Fibroblast of villous mesenchyme (primary cell): ENCODE measurements at regions not wholly inside any gene's neighbourhood (a gene's known extent, or its start where the extent isn't known, plus 50 kb on each side); places are given as distances from the start of the nearest gene placed in this dataset.
"Not testable (repeated sequence)": the region's sequence is repeated elsewhere in the genome, so short reads cannot be mapped to it uniquely, and the experiment has no call there.

ENCODE experiments used
- DNase-seq: peaks from one replicate; pipeline ENCODE4 v3.0.0-alpha.2; 2010; ENCODE audit warnings: low read depth
- H3K4me3 ChIP-seq: 2 replicates; pipeline ENCODE4 v1.5.1; 2011; ENCODE audit warnings: low read depth, mild to moderate bottlenecking, low read length
- TF ChIP-seq, protein P1 (sequence below): IDR thresholded peaks from 2 replicates; pipeline ENCODE4 v1.5.1; 2012; ENCODE audit warnings: low read depth, mild to moderate bottlenecking, low read length; ENCODE audit not compliant: insufficient read depth

DNA sequence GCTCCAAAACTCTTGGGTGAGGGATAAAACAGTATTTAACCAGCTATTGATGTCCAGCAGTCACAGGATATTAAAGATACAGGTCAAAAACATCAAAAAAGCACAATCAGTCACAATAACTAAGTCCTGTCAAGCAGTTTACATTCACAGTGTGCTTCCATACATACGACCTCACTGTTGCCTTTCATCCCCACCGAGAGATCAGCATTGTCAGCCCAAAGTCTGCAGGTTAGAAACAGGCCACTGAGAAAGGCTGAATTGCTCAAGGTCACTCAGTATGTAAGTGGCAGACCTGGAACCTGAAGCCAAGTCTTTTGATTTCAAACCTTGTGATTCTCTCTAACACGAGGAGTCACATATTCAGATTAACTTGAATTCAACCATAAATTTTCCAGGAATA lies 124.9 kb downstream of the GXYLT1 start:
- TF ChIP-seq, protein P1, sequence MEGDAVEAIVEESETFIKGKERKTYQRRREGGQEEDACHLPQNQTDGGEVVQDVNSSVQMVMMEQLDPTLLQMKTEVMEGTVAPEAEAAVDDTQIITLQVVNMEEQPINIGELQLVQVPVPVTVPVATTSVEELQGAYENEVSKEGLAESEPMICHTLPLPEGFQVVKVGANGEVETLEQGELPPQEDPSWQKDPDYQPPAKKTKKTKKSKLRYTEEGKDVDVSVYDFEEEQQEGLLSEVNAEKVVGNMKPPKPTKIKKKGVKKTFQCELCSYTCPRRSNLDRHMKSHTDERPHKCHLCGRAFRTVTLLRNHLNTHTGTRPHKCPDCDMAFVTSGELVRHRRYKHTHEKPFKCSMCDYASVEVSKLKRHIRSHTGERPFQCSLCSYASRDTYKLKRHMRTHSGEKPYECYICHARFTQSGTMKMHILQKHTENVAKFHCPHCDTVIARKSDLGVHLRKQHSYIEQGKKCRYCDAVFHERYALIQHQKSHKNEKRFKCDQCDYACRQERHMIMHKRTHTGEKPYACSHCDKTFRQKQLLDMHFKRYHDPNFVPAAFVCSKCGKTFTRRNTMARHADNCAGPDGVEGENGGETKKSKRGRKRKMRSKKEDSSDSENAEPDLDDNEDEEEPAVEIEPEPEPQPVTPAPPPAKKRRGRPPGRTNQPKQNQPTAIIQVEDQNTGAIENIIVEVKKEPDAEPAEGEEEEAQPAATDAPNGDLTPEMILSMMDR, result no peak
- H3K4me3 ChIP-seq, result no peak overlapping the region
- no peak for DNase-seq

DNA sequence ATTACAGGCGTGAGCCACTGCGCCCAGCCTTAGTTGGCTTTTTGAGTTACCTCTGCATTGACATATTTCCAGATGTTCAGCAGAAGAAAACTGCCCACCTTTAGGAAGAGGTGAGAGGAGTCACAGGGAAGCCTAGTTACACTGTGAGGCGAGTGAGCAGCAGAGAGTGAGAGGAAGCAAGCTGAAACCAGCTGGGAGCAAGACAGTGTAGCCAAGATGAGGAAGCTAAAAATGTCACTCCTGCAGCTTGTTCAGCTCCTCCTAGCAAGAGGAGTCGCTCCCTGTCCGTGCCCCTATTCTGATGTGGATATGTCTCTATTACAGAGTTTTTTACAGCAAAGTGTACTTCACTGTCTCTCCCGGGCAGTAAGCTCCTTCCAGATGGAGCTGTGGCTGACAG lies 127.6 kb downstream of the GXYLT1 start:
- TF ChIP-seq, protein P1, result no peak
- no peak overlapping the region for H3K4me3 ChIP-seq
- no peak for DNase-seq

DNA sequence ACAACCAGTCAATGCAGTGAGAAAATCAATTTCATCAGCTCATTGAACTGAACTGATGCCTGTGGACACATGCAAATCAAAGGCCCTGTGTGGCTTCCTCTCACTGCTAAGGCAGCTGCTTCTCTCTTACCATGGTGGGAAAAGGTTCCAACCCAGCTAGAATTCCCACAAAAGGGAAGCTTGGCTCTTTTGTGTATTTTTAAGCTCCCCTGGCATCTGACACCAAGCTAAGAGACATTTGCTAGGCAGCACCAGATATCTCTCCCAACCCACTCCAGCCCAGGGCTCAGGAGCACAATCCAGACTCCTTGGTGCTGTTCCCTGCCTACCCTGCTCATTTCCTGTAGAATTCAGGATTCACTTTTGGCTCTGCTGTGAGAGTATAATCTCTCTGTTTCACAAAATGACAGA lies 129.6 kb downstream of the GXYLT1 start:
- DNase-seq, result no peak
- no peak overlapping the region for H3K4me3 ChIP-seq
- TF ChIP-seq, protein P1, result no peak

DNA sequence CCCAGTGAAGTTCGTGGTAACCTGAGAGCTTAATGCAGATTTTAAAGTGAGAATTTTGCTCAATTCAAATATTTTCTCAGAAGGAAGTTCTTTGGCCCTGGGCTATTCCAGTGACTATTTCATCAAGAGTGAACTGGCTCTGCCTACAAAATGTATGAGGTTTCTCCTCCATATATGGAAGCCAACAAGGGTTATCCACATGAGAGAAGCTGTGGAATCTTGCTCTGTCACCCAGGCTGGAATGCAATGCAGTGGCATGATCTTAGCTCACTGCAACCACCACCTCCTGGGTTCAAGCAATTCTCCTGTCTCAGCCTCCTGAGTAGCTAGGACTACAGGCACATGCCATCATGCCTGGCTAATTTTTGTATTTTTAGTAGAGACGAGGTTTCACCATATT lies 132.2 kb downstream of the GXYLT1 start:
- H3K4me3 ChIP-seq, DNase-seq: not testable (repeated sequence)

DNA sequence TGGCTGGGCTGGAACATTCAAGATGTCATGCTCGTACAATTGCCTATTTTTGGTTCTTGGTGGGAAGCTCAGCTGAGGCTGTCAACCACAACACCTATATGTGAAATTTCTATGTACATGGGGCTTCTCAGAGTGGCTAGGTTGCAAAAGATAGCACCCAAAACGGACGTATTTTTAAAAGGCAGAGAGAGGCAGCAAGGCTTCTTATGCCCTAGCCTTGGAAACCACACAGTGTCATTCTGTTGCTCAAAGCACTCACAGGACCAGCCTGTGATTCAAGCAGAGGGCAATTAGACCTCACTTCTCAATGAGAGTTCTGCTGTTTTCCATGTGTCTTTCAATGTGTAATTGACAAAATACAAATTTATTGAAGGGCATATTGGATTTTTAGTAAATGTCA lies 134.0 kb downstream of the GXYLT1 start:
- DNase-seq, result no peak
- TF ChIP-seq, protein P1, result no peak
- H3K4me3 ChIP-seq, result no peak overlapping the region

DNA sequence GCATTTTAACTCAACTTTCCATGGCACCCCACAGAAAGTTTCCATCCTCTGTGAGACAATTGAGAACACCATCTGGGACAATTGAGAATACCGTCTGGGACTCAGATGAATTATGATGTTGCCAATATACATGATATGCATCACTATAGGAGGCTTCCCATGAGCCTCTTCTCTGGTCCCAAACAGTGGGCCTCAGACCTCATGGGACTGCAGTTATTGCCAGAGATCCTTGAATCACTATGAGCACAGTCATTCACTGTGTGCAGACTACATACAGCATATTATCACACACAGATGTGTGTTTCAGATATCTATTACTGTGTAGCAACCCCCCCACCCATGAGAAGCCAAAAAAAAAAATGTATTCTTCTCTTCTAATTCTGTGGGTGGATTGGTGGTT lies 134.4 kb downstream of the GXYLT1 start:
- H3K4me3 ChIP-seq, result no peak overlapping the region
- no peak for DNase-seq
- TF ChIP-seq, protein P1, result no peak

DNA sequence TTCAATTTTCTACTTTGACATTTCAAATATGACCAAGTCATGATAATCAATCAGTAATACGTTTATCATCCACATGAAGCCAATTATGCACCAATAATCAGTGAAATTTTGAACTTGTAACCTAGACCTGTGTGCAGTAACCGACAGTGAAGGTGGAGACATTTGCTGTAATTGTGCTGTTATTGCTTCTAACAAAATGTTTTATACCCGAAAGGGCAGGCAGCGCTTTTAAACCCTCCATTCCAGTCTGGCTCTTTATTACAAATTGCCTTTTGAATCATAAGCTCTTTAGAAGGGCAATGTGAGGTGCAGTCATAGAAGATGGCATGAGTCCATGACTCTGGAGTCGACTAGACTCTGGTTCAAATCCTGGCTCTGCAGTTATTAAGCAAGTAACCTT lies 135.7 kb downstream of the GXYLT1 start:
- TF ChIP-seq, protein P1, result no peak
- no peak for DNase-seq
- H3K4me3 ChIP-seq, result no peak overlapping the region
